OCI-LY7 (cell line): ENCODE measurements at regions not wholly inside any gene's neighbourhood (a gene's known extent, or its start where the extent isn't known, plus 50 kb on each side); places are given as distances from the start of the nearest gene placed in this dataset.

Experiments used
- BruUV-seq: library from RNA; stranded (reverse); fragments of 400-500 nt; replicated peaks from 2 replicates; lab custom pipeline; 2021; lab: Mats Ljungman, UMichigan
- CTCF ChIA-PET: fragments of 300-600 bp; sonication (Branson Sonifier 250); formaldehyde crosslinking; loops from one replicate; lab custom pipeline; 2022; ENCODE audit warnings: antibody characterized with exemption; ENCODE audit not compliant: unreplicated experiment; lab: Charles Lee
- POLR2A ChIA-PET: fragments of 300-600 bp; sonication (Branson Sonifier 250); formaldehyde crosslinking; loops from one replicate; lab custom pipeline; 2022; ENCODE audit warnings: antibody characterized with exemption; lab: Charles Lee
- DNase-seq: peaks from one replicate; pipeline ENCODE4 v3.0.0-alpha.2; 2015; ENCODE audit warnings: low spot score
- H2AFZ ChIP-seq: fragments of 200-600 bp; sonication (generic), shearing (Covaris generic); 2 replicates; pipeline ENCODE4 v1.6.1; 2014; ENCODE audit warnings: mild to moderate bottlenecking, antibody characterized with exemption, low read length, moderate library complexity
- H3K27ac ChIP-seq: fragments of 200-600 bp; sonication (generic); 2 replicates; pipeline ENCODE4 v1.5.1; 2014; ENCODE audit warnings: mixed run types, low read depth, mild to moderate bottlenecking, moderate library complexity, low read length, inconsistent platforms; ENCODE audit not compliant: poor library complexity, severe bottlenecking
- H3K36me3 ChIP-seq: fragments of 200-600 bp; sonication (generic); 2 replicates; pipeline ENCODE4 v1.6.1; 2014; ENCODE audit warnings: mild to moderate bottlenecking, antibody characterized with exemption, low read length, moderate library complexity, mixed read lengths; ENCODE audit not compliant: insufficient read depth
- H3K4me1 ChIP-seq: fragments of 200-600 bp; sonication (generic); 2 replicates; pipeline ENCODE4 v1.5.1; 2014; ENCODE audit warnings: mild to moderate bottlenecking, low read length; ENCODE audit not compliant: insufficient read depth, poor library complexity, severe bottlenecking
- H3K4me2 ChIP-seq: fragments of 200-600 bp; sonication (generic); 2 replicates; pipeline ENCODE4 v1.6.1; 2014; ENCODE audit warnings: mild to moderate bottlenecking, low read length
- H3K4me3 ChIP-seq: fragments of 200-600 bp; sonication (generic); 2 replicates; pipeline ENCODE4 v1.5.1; 2014; ENCODE audit warnings: mild to moderate bottlenecking, low read depth, low read length; ENCODE audit not compliant: poor library complexity, severe bottlenecking
- H3K79me2 ChIP-seq: fragments of 200-600 bp; sonication (generic); 2 replicates; pipeline ENCODE4 v1.6.1; 2016; ENCODE audit warnings: low read depth, mild to moderate bottlenecking, low read length, moderate library complexity, mixed read lengths; ENCODE audit not compliant: insufficient read depth
- H3K9me2 ChIP-seq: fragments of 200-600 bp; sonication (generic); 2 replicates; pipeline ENCODE4 v1.6.1; 2016; ENCODE audit warnings: mild to moderate bottlenecking, low read length, mixed read lengths; ENCODE audit not compliant: insufficient read depth
- H3K9me3 ChIP-seq: fragments of 200-600 bp; sonication (generic); 2 replicates; pipeline ENCODE4 v1.6.1; 2014; ENCODE audit warnings: mild to moderate bottlenecking, mixed run types, low read length, mixed read lengths
- H4K20me1 ChIP-seq: fragments of 200-600 bp; sonication (generic); 2 replicates; pipeline ENCODE4 v1.6.1; 2014; ENCODE audit warnings: mild to moderate bottlenecking, antibody characterized with exemption, low read length, moderate library complexity, mixed read lengths; ENCODE audit not compliant: insufficient read depth
- CTCF ChIP-seq: fragments of 200-600 bp; sonication (generic); conservative IDR thresholded peaks from 2 replicates; pipeline ENCODE4 v1.5.1; 2014; ENCODE audit warnings: mild to moderate bottlenecking, antibody characterized with exemption, low read length, moderate library complexity, mixed read lengths
- EZH2phosphoT487 ChIP-seq: fragments of 200-600 bp; sonication (generic); IDR thresholded peaks from 2 replicates; pipeline ENCODE4 v1.6.1; 2018; ENCODE audit warnings: low read depth, borderline replicate concordance, mild to moderate bottlenecking, mixed run types, antibody characterized with exemption, low read length, moderate library complexity, mixed read lengths
- intact Hi-C: fragments of 100-400 bp; cut with micrococcal nuclease; formaldehyde crosslinking; loops from one replicate; pipeline ENCODE4 v1.10.0; 2022; ENCODE audit not compliant: unreplicated experiment

GRCh38 chr5:122673343-122673742 lies 101.5 kb upstream of the SNX2 start:
- no peak overlapping the region for H3K4me2 ChIP-seq
- no peak for TF ChIP-seq CTCF
- no peak for TF ChIP-seq EZH2phosphoT487
- no peak for DNase-seq
- POLR2A ChIA-PET = no interaction called here
- CTCF ChIA-PET = no interaction called here
- H3K4me3 ChIP-seq = no peak overlapping the region
- H3K36me3 ChIP-seq = no peaks in the 10 kb centered on the region
- no peak overlapping the region for H2AFZ ChIP-seq
- intact Hi-C loops = no loop called here
- no peaks in the 10 kb centered on the region for H3K9me3 ChIP-seq
- no TSS peak for BruUV-seq
- no peaks in the 10 kb centered on the region for H3K4me1 ChIP-seq
- H4K20me1 ChIP-seq = no peaks in the 10 kb centered on the region
- no peaks in the 10 kb centered on the region for H3K9me2 ChIP-seq
- H3K79me2 ChIP-seq = no peaks in the 10 kb centered on the region
- H3K27ac ChIP-seq = no peak overlapping the region

GRCh38 chr5:122674385-122674784 lies 100.5 kb upstream of the SNX2 start:
- POLR2A ChIA-PET = interaction anchor here (0.6 kb wide), 1 partner anchor 439 kb away, joined by 3 read pairs; no protein-coding TSS in a partner anchor
- Histone ChIP-seq H2AFZ (no peak overlapping the region), H3K4me2 (no peak overlapping the region), H3K36me3 (no peaks in the 10 kb centered on the region), H3K27ac (no peak overlapping the region), H4K20me1 (no peaks in the 10 kb centered on the region), H3K4me3 (no peak overlapping the region), H3K79me2 (no peaks in the 10 kb centered on the region), H3K9me2 (no peaks in the 10 kb centered on the region), H3K4me1 (no peaks in the 10 kb centered on the region), H3K9me3 (no peaks in the 10 kb centered on the region)
- DNase-seq = no peak
- CTCF ChIA-PET = no interaction called here
- intact Hi-C loops = no loop called here
- no TSS peak for BruUV-seq
- TF ChIP-seq EZH2phosphoT487 = no peak
- no peak for TF ChIP-seq CTCF

GRCh38 chr5:122680623-122681350 lies 94.1 kb upstream of the SNX2 start:
- no peaks in the 10 kb centered on the region for H3K79me2 ChIP-seq
- H3K36me3 ChIP-seq = no peaks in the 10 kb centered on the region
- no peak for TF ChIP-seq CTCF
- no peak for TF ChIP-seq EZH2phosphoT487
- no peak overlapping the region for H3K4me2 ChIP-seq
- H3K4me3 ChIP-seq = no peak overlapping the region
- H3K4me1 ChIP-seq = no peaks in the 10 kb centered on the region
- ChIA-PET POLR2A (no interaction called here), CTCF (no interaction called here)
- no peak overlapping the region for H2AFZ ChIP-seq
- H3K9me3 ChIP-seq = no peaks in the 10 kb centered on the region
- no peaks in the 10 kb centered on the region for H3K9me2 ChIP-seq
- BruUV-seq = no TSS peak
- intact Hi-C loops = no loop called here
- no peaks in the 10 kb centered on the region for H4K20me1 ChIP-seq
- DNase-seq = no peak
- H3K27ac ChIP-seq = no peak overlapping the region
